ENCODE measurements at regions not wholly inside any gene's neighbourhood (a gene's known extent, or its start where the extent isn't known, plus 50 kb on each side); places are given as distances from the start of the nearest gene placed in this dataset.

DNA sequence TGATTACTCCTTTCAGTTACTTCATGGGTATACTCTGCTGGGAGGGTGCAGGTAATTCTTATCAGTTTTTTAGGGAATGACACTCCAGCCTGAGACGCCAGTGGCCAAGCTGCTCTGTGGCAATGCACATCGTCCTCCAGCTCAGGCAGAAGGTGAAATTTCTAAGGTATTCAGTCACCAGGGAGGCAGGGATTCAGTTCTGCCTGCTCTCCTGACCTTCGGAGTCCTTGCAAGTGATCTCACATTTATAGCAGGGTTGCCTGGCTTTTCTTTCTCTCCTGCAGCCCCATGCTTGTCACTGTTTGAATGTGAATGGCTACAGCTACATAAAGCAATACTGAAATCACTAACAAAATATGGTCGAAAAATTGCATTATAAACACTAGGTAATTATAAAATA, 1447.5 kb downstream of the EFNB2 start:
- no peaks in the 10 kb centered on the region for H3K4me1 Mint-ChIP-seq
- ATAC-seq (replicated peaks; ENCODE audit: extremely low read depth, poor library complexity, severe bottlenecking) (no peak), DNase-seq (ENCODE audit: low spot score in 2 of 2) (no peak)
- H3K36me3 Mint-ChIP-seq (ENCODE audit: insufficient read depth) = no peaks in the 10 kb centered on the region
- no peak overlapping the region for H3K27ac Mint-ChIP-seq (ENCODE audit: low read depth)
- no peaks in the 10 kb centered on the region for H3K27me3 Mint-ChIP-seq
- no peak overlapping the region for H3K4me3 Mint-ChIP-seq
- no peaks in the 10 kb centered on the region for H3K9me3 Mint-ChIP-seq

DNA sequence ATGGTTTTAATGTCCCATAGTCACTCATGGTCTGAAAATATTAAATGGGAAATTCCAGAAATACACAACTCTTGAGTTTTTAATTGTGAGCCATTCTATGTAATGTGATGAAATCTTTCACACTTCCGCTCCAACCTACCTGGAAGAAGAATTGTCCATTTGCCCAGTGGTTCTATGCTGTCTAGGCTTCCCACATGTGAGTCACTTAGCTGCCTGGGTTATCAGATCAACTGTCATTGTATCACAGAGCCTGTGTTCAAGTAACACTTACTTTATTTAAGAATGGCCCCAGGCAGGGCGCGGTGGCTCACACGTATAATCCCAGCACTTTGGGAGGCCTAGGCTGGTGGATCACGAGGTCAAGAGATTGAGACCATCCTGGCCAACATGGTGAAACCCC, 1450.5 kb downstream of the EFNB2 start:
- no peaks in the 10 kb centered on the region for H3K4me1 Mint-ChIP-seq
- H3K4me3 Mint-ChIP-seq = no peak overlapping the region
- no peak for ATAC-seq (replicated peaks; ENCODE audit: extremely low read depth, poor library complexity, severe bottlenecking)
- H3K27ac Mint-ChIP-seq (ENCODE audit: low read depth) = no peak overlapping the region
- no peaks in the 10 kb centered on the region for H3K36me3 Mint-ChIP-seq (ENCODE audit: insufficient read depth)
- no peaks in the 10 kb centered on the region for H3K9me3 Mint-ChIP-seq
- DNase-seq (ENCODE audit: low spot score in 2 of 2) = no peak
- H3K27me3 Mint-ChIP-seq = no peaks in the 10 kb centered on the region

DNA sequence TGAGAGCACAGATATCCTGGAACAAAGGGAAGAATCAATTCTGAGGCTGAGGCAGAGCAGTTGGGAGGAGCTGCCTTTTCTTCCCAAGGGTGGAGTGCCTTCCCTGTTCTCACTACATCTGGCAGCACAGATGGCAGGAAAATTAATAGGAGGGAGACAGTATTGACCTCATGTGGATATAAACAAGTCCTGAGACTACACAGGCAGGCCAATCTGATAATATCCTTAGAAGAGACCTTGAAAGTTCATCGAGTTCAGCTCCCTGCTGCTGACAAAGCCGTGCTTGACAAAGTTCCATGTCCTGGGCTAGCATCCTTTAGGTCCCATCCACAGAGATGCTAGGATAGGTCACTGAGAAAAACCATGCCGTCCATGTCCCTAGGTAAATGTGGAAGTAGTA, 1451.5 kb downstream of the EFNB2 start:
- H3K4me1 Mint-ChIP-seq = no peaks in the 10 kb centered on the region
- no peaks in the 10 kb centered on the region for H3K36me3 Mint-ChIP-seq (ENCODE audit: insufficient read depth)
- ATAC-seq (replicated peaks; ENCODE audit: extremely low read depth, poor library complexity, severe bottlenecking) = no peak
- H3K27me3 Mint-ChIP-seq = no peaks in the 10 kb centered on the region
- H3K4me3 Mint-ChIP-seq = no peak overlapping the region
- H3K27ac Mint-ChIP-seq (ENCODE audit: low read depth) = no peak overlapping the region
- H3K9me3 Mint-ChIP-seq = no peaks in the 10 kb centered on the region
- no peak for DNase-seq (ENCODE audit: low spot score in 2 of 2)

DNA sequence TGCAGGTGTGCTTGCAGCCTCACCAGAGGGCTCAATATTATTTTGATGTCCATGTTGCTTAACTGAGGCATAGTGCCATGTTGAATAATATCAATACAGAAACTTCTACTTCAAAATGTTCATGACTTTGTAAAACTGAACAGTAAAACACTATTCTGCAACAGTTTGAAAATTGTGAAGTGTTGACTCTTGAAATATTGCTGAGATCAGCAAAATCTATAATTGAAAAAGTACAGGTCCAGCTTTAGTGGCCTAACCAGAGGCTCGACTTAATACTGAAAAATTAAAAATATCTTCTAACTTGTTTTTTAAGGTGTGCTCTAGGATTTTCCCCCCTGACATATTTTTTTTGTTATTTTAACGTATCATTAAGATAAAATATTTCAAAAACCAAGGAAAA, 1460.7 kb downstream of the EFNB2 start:
- H3K4me1 Mint-ChIP-seq = no peaks in the 10 kb centered on the region
- H3K36me3 Mint-ChIP-seq (ENCODE audit: insufficient read depth) = no peaks in the 10 kb centered on the region
- ATAC-seq (replicated peaks; ENCODE audit: extremely low read depth, poor library complexity, severe bottlenecking) (no peak), DNase-seq (ENCODE audit: low spot score in 2 of 2) (no peak)
- no peak overlapping the region for H3K4me3 Mint-ChIP-seq
- H3K27me3 Mint-ChIP-seq = no peaks in the 10 kb centered on the region
- peaks cover 5% of the 10 kb centered on the region for H3K9me3 Mint-ChIP-seq
- H3K27ac Mint-ChIP-seq (ENCODE audit: low read depth) = no peak overlapping the region

DNA sequence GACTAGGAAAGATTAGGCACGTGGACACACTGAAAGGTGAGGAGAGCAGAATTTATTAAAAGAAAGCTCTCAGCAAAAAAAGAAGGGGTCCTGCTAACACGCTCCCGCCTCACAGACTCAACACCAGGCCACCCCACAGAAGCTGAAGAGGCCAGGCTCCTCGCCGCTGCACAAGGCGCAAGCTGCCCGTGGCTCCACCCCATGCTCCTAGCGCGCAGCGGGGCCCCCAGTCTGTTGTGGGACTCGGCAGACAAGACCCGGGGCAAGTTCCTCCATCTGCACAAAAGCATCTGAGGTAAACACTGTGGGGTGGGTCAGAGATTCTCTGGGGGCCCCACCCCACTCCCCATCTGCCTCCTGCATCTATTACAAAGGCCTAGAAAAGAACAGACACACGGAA, 1462.4 kb downstream of the EFNB2 start:
- no peak overlapping the region for H3K4me3 Mint-ChIP-seq
- no peaks in the 10 kb centered on the region for H3K27me3 Mint-ChIP-seq
- ATAC-seq (replicated peaks; ENCODE audit: extremely low read depth, poor library complexity, severe bottlenecking) (no peak), DNase-seq (ENCODE audit: low spot score in 2 of 2) (no peak)
- H3K9me3 Mint-ChIP-seq = peaks cover 5% of the 10 kb centered on the region
- no peaks in the 10 kb centered on the region for H3K4me1 Mint-ChIP-seq
- H3K27ac Mint-ChIP-seq (ENCODE audit: low read depth) = no peak overlapping the region
- no peaks in the 10 kb centered on the region for H3K36me3 Mint-ChIP-seq (ENCODE audit: insufficient read depth)

DNA sequence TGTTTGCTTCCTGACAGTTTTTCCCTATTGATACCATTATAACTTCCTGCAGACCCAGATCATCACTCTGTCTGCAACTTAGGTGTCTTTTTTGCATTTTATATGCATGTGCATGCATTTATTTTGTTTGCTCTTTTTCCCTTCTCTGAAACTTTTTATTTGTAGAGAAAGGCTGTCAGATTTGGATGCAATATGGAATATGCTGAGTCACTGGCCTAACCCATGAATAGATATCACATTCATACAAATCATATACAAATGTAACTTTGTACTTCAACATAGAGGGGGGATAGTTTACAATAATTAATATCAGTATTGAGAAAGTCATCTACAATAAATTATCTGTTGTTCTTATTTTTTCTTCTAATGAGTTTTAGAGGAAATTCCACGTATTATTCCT, 1465.0 kb downstream of the EFNB2 start:
- no peak for ATAC-seq (replicated peaks; ENCODE audit: extremely low read depth, poor library complexity, severe bottlenecking)
- Mint-ChIP-seq H3K27ac (ENCODE audit: low read depth) (no peak overlapping the region), H3K4me3 (no peak overlapping the region), H3K27me3 (no peaks in the 10 kb centered on the region), H3K9me3 (peaks cover under 1% of the 10 kb centered on the region), H3K36me3 (ENCODE audit: insufficient read depth) (no peaks in the 10 kb centered on the region), H3K4me1 (no peaks in the 10 kb centered on the region)
- no peak for DNase-seq (ENCODE audit: low spot score in 2 of 2)

DNA sequence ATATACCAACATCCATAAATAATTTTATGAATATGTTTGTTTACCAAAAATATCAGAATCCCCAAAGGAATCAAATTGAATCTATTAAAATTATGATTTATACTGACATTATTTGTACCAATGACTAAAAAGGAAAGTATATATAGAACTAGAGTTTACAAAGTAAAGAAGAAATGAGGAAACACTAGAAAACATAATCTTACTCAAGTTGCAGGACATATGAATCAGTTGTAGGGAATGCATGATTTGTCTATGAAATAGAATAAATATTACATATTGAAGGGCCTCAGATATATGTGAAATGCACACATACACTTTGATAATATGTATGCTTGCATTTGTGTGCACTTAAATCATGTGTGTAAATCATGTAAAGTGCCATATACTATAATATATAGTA, 1466.4 kb downstream of the EFNB2 start:
- no peak overlapping the region for H3K27ac Mint-ChIP-seq (ENCODE audit: low read depth)
- H3K36me3 Mint-ChIP-seq (ENCODE audit: insufficient read depth) = no peaks in the 10 kb centered on the region
- H3K27me3 Mint-ChIP-seq = no peaks in the 10 kb centered on the region
- no peaks in the 10 kb centered on the region for H3K9me3 Mint-ChIP-seq
- DNase-seq (ENCODE audit: low spot score in 2 of 2) (no peak), ATAC-seq (replicated peaks; ENCODE audit: extremely low read depth, poor library complexity, severe bottlenecking) (no peak)
- H3K4me1 Mint-ChIP-seq = no peaks in the 10 kb centered on the region
- no peak overlapping the region for H3K4me3 Mint-ChIP-seq

DNA sequence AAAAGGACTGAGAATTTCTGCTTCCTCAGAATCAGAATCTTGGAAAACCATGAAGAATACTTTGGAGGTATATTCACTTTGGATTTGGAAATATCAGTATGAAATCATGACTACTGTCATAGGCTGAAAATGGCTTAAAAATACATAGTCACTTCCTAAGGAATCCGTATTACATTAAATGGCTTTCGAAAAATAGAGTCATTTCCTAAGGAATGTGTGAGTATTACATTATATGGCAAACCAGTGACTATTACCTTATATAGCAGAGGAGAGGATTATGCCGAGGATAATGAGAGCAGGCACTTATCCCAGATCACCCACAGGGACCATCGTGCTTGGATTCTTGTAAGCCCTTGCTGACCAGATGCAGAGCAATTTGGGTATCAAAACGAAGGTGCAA, 1471.8 kb downstream of the EFNB2 start:
- ATAC-seq (replicated peaks; ENCODE audit: extremely low read depth, poor library complexity, severe bottlenecking) = no peak
- H3K4me1 Mint-ChIP-seq = no peaks in the 10 kb centered on the region
- no peaks in the 10 kb centered on the region for H3K27me3 Mint-ChIP-seq
- no peak for DNase-seq (ENCODE audit: low spot score in 2 of 2)
- peaks cover 1% of the 10 kb centered on the region for H3K36me3 Mint-ChIP-seq (ENCODE audit: insufficient read depth)
- H3K27ac Mint-ChIP-seq (ENCODE audit: low read depth) = no peak overlapping the region
- no peak overlapping the region for H3K4me3 Mint-ChIP-seq
- no peaks in the 10 kb centered on the region for H3K9me3 Mint-ChIP-seq

DNA sequence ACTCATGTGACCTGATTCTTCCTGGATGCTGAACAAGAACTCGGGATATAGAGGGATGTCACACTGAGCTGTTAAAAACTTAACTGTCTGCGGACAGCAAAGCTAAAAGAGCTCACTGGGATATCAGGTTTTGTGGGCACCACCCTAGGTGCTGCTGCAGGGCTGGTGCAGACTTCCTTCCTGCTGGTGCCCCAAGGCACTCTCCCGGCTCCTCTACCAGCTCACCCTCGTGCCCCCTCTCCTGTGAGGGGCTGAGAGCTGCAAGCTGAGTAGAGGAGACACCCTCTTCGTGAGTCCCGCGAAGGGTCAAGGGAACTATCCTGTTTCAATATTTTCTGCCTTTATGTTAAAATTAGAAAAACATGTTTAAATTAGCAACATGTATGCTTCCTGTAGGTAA, 1475.7 kb downstream of the EFNB2 start:
- Mint-ChIP-seq H3K4me1 (no peaks in the 10 kb centered on the region), H3K27ac (ENCODE audit: low read depth) (no peak overlapping the region), H3K9me3 (no peaks in the 10 kb centered on the region), H3K36me3 (ENCODE audit: insufficient read depth) (peaks cover 1% of the 10 kb centered on the region), H3K27me3 (no peaks in the 10 kb centered on the region), H3K4me3 (no peak overlapping the region)
- ATAC-seq (replicated peaks; ENCODE audit: extremely low read depth, poor library complexity, severe bottlenecking) (no peak), DNase-seq (ENCODE audit: low spot score in 2 of 2) (no peak)

DNA sequence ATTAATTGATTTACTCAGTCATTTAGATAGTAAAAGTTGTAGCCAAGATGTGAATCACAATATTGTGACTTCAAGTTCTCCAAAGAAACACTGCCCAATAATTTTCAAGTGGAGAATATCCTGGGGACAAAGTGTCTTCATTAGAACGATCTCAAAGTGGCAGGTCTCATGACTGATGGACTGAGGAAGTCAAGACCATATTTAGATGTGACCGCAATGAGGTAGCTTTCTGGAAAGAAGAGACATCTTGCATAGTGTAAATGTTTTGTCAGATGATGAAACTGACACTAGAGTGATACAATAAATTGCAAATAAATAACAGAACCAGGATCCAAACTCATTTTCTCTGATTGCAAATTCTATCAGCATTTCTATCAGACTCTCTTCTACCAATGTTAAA, 1476.9 kb downstream of the EFNB2 start:
- no peak for ATAC-seq (replicated peaks; ENCODE audit: extremely low read depth, poor library complexity, severe bottlenecking)

DNA sequence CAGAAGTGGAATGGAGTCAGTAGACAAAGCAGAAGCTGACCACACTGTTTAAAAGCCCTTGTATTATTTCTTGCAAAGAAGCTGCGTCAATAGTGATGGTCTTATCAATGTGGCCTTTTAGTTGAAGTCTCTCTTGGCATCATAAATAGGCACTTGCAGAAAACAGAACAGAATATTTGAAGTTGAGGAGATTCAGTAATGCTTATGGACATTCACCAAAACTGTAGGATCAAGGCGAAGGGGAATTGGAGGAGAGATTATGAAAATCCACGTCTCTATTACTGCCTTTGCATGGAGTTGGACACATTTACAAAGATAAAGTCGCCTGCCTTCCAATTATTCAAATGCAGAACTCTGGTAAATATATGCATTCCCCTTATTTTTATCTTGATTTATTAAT, 1482.8 kb downstream of the EFNB2 start:
- ATAC-seq (replicated peaks; ENCODE audit: extremely low read depth, poor library complexity, severe bottlenecking) = no peak
- no peak overlapping the region for H3K4me3 Mint-ChIP-seq
- no peaks in the 10 kb centered on the region for H3K36me3 Mint-ChIP-seq (ENCODE audit: insufficient read depth)
- no peaks in the 10 kb centered on the region for H3K9me3 Mint-ChIP-seq
- no peak overlapping the region for H3K27ac Mint-ChIP-seq (ENCODE audit: low read depth)
- no peaks in the 10 kb centered on the region for H3K4me1 Mint-ChIP-seq
- DNase-seq (ENCODE audit: low spot score in 2 of 2) = no peak
- H3K27me3 Mint-ChIP-seq = no peaks in the 10 kb centered on the region

More for the DNA sequence above, 1476.9 kb downstream of the EFNB2 start:
- Mint-ChIP-seq H3K27ac (ENCODE audit: low read depth) (no peak overlapping the region), H3K27me3 (no peaks in the 10 kb centered on the region), H3K4me3 (no peak overlapping the region), H3K4me1 (no peaks in the 10 kb centered on the region), H3K36me3 (ENCODE audit: insufficient read depth) (peaks cover 1% of the 10 kb centered on the region), H3K9me3 (no peaks in the 10 kb centered on the region)
- no peak for DNase-seq (ENCODE audit: low spot score in 2 of 2)

DNA sequence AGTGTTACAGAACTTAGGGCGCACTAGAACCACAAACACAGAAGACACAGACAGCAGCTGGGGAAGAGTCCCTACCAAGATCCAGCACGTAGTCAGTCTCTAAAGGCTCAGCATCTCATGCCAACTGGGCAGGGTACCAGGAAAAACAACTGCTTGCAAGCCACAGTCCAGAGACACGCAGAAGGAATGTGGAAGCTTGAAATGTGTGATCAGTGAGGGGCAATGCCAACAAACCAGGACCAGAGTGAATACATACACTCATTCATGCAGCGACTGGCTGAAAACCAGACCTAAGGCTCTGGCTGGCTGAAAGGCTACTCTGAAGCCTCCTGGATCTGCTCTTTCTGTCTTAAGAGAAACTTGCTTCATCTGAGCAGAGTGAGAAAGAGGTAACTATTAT, 1484.8 kb downstream of the EFNB2 start:
- Mint-ChIP-seq H3K36me3 (ENCODE audit: insufficient read depth) (no peaks in the 10 kb centered on the region), H3K9me3 (peaks cover 6% of the 10 kb centered on the region), H3K4me3 (no peak overlapping the region), H3K27ac (ENCODE audit: low read depth) (no peak overlapping the region), H3K27me3 (no peaks in the 10 kb centered on the region), H3K4me1 (no peaks in the 10 kb centered on the region)
- no peak for DNase-seq (ENCODE audit: low spot score in 2 of 2)
- no peak for ATAC-seq (replicated peaks; ENCODE audit: extremely low read depth, poor library complexity, severe bottlenecking)

DNA sequence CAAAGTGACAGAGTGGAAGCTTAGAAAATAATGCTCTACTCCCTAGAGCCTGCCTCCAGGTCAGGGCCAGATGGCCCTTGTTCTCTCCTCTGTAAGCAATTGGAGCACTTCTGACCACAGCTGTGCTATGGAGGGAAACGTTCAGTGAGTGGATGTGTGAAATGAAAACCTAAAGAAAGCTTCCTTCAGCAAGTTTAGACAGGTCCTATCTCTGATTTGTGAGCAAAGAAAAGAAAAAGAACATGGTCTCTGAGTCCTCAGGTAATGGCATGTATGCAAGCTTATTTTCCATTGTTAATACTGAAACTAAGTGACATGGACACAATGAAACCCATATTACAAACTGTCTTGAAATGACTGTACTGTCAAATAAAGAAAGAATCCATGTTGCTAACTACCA, 1486.8 kb downstream of the EFNB2 start:
- no peak for DNase-seq (ENCODE audit: low spot score in 2 of 2)
- no peaks in the 10 kb centered on the region for H3K4me1 Mint-ChIP-seq
- no peaks in the 10 kb centered on the region for H3K27me3 Mint-ChIP-seq
- no peak overlapping the region for H3K4me3 Mint-ChIP-seq
- no peak overlapping the region for H3K27ac Mint-ChIP-seq (ENCODE audit: low read depth)
- no peaks in the 10 kb centered on the region for H3K36me3 Mint-ChIP-seq (ENCODE audit: insufficient read depth)
- peaks cover 9% of the 10 kb centered on the region for H3K9me3 Mint-ChIP-seq
- ATAC-seq (replicated peaks; ENCODE audit: extremely low read depth, poor library complexity, severe bottlenecking) = no peak

DNA sequence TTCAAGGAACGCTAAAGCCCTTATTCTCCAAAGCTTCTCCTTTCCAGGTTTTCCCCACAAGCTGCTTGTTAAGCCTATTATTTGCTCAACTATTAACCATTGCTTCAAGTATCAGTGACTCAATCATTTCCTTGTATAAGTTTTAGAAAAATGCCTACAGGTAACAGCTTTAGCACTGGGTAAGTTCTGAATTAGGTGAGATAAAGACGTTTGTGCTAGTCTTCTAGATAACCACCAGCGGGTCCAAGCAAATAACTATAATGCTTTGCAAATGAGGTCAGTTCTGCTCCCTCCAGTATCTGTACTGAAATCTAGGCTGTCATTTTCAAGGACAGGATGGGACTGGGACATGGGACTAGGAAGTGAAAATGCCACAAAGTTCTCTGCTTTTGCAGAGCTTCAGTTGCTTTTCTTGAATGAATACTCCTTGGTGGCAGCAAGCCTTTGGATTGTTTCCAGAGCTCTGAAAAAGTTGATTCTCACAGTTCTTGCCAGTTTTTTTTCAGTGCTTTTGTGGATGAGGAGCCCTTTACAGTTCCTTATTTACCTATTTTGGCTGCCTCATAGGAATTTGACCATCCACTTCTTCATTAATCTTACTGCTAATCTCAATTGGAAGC, 1487.7 kb downstream of the EFNB2 start:
- H3K9me3 Mint-ChIP-seq = peaks cover 13% of the 10 kb centered on the region
- ATAC-seq (replicated peaks; ENCODE audit: extremely low read depth, poor library complexity, severe bottlenecking) (no peak), DNase-seq (ENCODE audit: low spot score in 2 of 2) (no peak)
- H3K27ac Mint-ChIP-seq (ENCODE audit: low read depth) = no peak overlapping the region
- no peak overlapping the region for H3K4me3 Mint-ChIP-seq
- H3K36me3 Mint-ChIP-seq (ENCODE audit: insufficient read depth) = no peaks in the 10 kb centered on the region
- no peaks in the 10 kb centered on the region for H3K4me1 Mint-ChIP-seq
- no peaks in the 10 kb centered on the region for H3K27me3 Mint-ChIP-seq

Measured in central memory CD8-positive, alpha-beta T cell (primary cell).